ENCODE measurements at regions not wholly inside any gene's neighbourhood (a gene's known extent, or its start where the extent isn't known, plus 50 kb on each side); places are given as distances from the start of the nearest gene placed in this dataset.

DNA sequence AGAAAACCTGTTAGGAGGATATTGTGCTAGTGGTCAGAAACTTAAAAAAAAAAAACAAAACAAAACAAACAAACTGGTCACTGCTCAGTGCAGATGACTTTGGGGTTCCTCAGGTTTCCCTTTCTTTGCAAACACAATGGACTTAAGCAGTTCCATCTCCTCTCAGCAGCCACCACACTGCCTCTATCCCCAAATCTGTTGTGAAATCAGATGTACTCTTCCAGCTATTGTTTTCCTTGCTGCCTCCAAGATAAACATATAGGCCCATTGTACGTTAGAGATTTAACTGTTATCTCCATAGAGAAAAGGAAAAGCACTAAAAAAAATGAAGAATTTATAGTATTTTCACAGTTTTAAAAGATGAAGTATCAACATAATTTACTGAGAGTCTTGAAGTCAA, 147.1 kb downstream of the MPP7 start:
- TF ChIP-seq, protein P1, sequence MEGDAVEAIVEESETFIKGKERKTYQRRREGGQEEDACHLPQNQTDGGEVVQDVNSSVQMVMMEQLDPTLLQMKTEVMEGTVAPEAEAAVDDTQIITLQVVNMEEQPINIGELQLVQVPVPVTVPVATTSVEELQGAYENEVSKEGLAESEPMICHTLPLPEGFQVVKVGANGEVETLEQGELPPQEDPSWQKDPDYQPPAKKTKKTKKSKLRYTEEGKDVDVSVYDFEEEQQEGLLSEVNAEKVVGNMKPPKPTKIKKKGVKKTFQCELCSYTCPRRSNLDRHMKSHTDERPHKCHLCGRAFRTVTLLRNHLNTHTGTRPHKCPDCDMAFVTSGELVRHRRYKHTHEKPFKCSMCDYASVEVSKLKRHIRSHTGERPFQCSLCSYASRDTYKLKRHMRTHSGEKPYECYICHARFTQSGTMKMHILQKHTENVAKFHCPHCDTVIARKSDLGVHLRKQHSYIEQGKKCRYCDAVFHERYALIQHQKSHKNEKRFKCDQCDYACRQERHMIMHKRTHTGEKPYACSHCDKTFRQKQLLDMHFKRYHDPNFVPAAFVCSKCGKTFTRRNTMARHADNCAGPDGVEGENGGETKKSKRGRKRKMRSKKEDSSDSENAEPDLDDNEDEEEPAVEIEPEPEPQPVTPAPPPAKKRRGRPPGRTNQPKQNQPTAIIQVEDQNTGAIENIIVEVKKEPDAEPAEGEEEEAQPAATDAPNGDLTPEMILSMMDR (IDR thresholded peaks at IDR 0.05), result no peak
- TF ChIP-seq ZFX (IDR thresholded peaks at IDR 0.05; ENCODE audit: borderline replicate concordance), result no peak

All from 22Rv1 (cell line).